GM21619 (cell line): ENCODE measurements at regions not wholly inside any gene's neighbourhood (a gene's known extent, or its start where the extent isn't known, plus 50 kb on each side); places are given as distances from the start of the nearest gene placed in this dataset.
"Not testable (repeated sequence)": the region's sequence is repeated elsewhere in the genome, so short reads cannot be mapped to it uniquely, and the experiment has no call there.

Experiments
- ATAC-seq: cut with Tn5 transposase; IDR thresholded peaks from one replicate; pipeline ENCODE4 v1.9.1; 2021; ENCODE audit not compliant: unreplicated experiment

GRCh38 chrX:75873993-75874392, 88.9 kb upstream of the MAGEE2 start:
- no peak for ATAC-seq

GRCh38 chrX:75883446-75883845, 98.4 kb upstream of the MAGEE2 start:
- no peak for ATAC-seq

GRCh38 chrX:75887833-75888232, 102.8 kb upstream of the MAGEE2 start:
- ATAC-seq: no peak

- ATAC-seq: no peak
Observed at GRCh38 chrX:75892749-75893148, 107.7 kb upstream of the MAGEE2 start.

GRCh38 chrX:75893281-75893680, 108.2 kb upstream of the MAGEE2 start:
- no peak for ATAC-seq

GRCh38 chrX:75911716-75912115, 126.7 kb upstream of the MAGEE2 start:
- no peak for ATAC-seq

GRCh38 chrX:75957107-75957610, 172.1 kb upstream of the MAGEE2 start:
- ATAC-seq: no peak

- ATAC-seq: not testable (repeated sequence)
Observed at GRCh38 chrX:75961321-75961720, 176.3 kb upstream of the MAGEE2 start.

- ATAC-seq: no peak
Observed at GRCh38 chrX:75963774-75964173, 178.7 kb upstream of the MAGEE2 start.

- ATAC-seq: no peak
Observed at GRCh38 chrX:75968293-75968692, 183.2 kb upstream of the MAGEE2 start.

- ATAC-seq: no peak
Observed at GRCh38 chrX:75986976-75987375, 185.9 kb upstream of the PBDC1 start.

- peak; percentile 90 for ATAC-seq
Observed at GRCh38 chrX:75989806-75990590, 182.9 kb upstream of the PBDC1 start.

- no peak for ATAC-seq
Observed at GRCh38 chrX:75997692-75998091, 175.2 kb upstream of the PBDC1 start.

GRCh38 chrX:76014321-76014720, 158.5 kb upstream of the PBDC1 start:
- ATAC-seq: no peak

- no peak for ATAC-seq
Observed at GRCh38 chrX:76026292-76026691, 146.6 kb upstream of the PBDC1 start.

- no peak for ATAC-seq
Observed at GRCh38 chrX:76026751-76027150, 146.1 kb upstream of the PBDC1 start.

- no peak for ATAC-seq
Observed at GRCh38 chrX:76029385-76029784, 143.5 kb upstream of the PBDC1 start.

GRCh38 chrX:76064825-76065224, 108.0 kb upstream of the PBDC1 start:
- ATAC-seq: peak; percentile 66

- ATAC-seq: no peak
Observed at GRCh38 chrX:76076124-76076523, 96.7 kb upstream of the PBDC1 start.

- no peak for ATAC-seq
Observed at GRCh38 chrX:76109654-76110053, 63.2 kb upstream of the PBDC1 start.
